SK-N-SH (cell line): ENCODE measurements at regions not wholly inside any gene's neighbourhood (a gene's known extent, or its start where the extent isn't known, plus 50 kb on each side); places are given as distances from the start of the nearest gene placed in this dataset.

Experiments
- CTCF ChIA-PET: fragments of 300-600, 350-600 bp; formaldehyde crosslinking; extraction: SDS; loops from one replicate; lab custom pipeline; 2021; lab: Yijun Ruan, JAX
- POLR2A ChIA-PET: fragments of 350-600 bp; sonication (Branson Sonifier 250); formaldehyde crosslinking; extraction: SDS; loops from one replicate; lab custom pipeline; 2020; ENCODE audit warnings: antibody characterized with exemption, inconsistent platforms; lab: Yijun Ruan, JAX
- DNase-seq: peaks from one replicate; pipeline ENCODE4 v3.0.0; 2012
- H2AFZ ChIP-seq: fragments of 200-600 bp; sonication (generic); 2 replicates; pipeline ENCODE4 v1.8.1; 2016; ENCODE audit warnings: antibody characterized with exemption, mild to moderate bottlenecking, low read depth
- H3F3A ChIP-seq: fragments of 200-600 bp; sonication (generic); replicated peaks from 2 replicates; pipeline ENCODE3; 2016; ENCODE audit warnings: antibody characterized with exemption, mild to moderate bottlenecking; ENCODE audit not compliant: insufficient read depth
- H3K27ac ChIP-seq, 2 experiments: fragments of 200-500 bp in 1 of 2; fragments of 200-600 bp in 1 of 2; sonication (Bioruptor generic) in 1 of 2; sonication (generic), shearing (Covaris generic) in 1 of 2; 2 replicates each; pipeline versions ENCODE4 v1.5.1 to v1.6.1; 2014 to 2016; ENCODE audit warnings: low read depth in 2 of 2, inconsistent platforms in 1 of 2, low read length in 1 of 2, mild to moderate bottlenecking in 1 of 2, mixed read lengths in 1 of 2
- H3K27me3 ChIP-seq: fragments of 200-600 bp; sonication (generic), shearing (Covaris generic); 2 replicates; pipeline ENCODE4 v1.6.1; 2016; ENCODE audit warnings: mixed run types; ENCODE audit not compliant: insufficient read depth
- H3K36me3 ChIP-seq, 2 experiments: fragments of 200-500 bp in 1 of 2; fragments of 200-600 bp in 1 of 2; sonication (Bioruptor generic) in 1 of 2; sonication (generic) in 1 of 2; replicated peaks in 1 of 2; 2 replicates each; pipeline versions ENCODE3 to v1.5.1; 2014 to 2016; ENCODE audit warnings: low read length in 1 of 2, mild to moderate bottlenecking in 1 of 2; ENCODE audit not compliant: insufficient read depth in 2 of 2, control insufficient read depth in 1 of 2
- H3K4me1 ChIP-seq, 2 experiments: fragments of 200-500 bp in 1 of 2; fragments of 200-600 bp in 1 of 2; sonication (Bioruptor generic) in 1 of 2; sonication (generic), shearing (Covaris generic) in 1 of 2; 2 replicates each; pipeline versions ENCODE4 v1.5.1 to v1.6.1; 2014 to 2016; ENCODE audit warnings: low read depth in 1 of 2, low read length in 1 of 2, mixed run types in 1 of 2; ENCODE audit not compliant: insufficient read depth in 2 of 2, control insufficient read depth in 1 of 2
- H3K4me2 ChIP-seq: fragments of 200-600 bp; sonication (generic), shearing (Covaris generic); 2 replicates; pipeline ENCODE4 v1.6.1; 2017; ENCODE audit warnings: mixed run types
- H3K4me3 ChIP-seq, 2 experiments: fragments of 200-500 bp in 1 of 2; fragments of 200-600 bp in 1 of 2; sonication (Bioruptor generic) in 1 of 2; sonication (generic), shearing (Covaris generic) in 1 of 2; 2 replicates each; pipeline versions ENCODE4 v1.5.1 to v1.8.1; 2014 to 2016; ENCODE audit warnings: low read depth in 2 of 2, inconsistent platforms in 1 of 2, low read length in 1 of 2, mild to moderate bottlenecking in 1 of 2, mixed read lengths in 1 of 2, moderate library complexity in 1 of 2
- H3K79me2 ChIP-seq: fragments of 200-600 bp; sonication (generic); 2 replicates; pipeline ENCODE4 v1.8.1; 2017; ENCODE audit warnings: mild to moderate bottlenecking; ENCODE audit not compliant: insufficient read depth
- H3K9ac ChIP-seq: fragments of 200-600 bp; sonication (generic); 2 replicates; pipeline ENCODE4 v1.6.1; 2017; ENCODE audit warnings: mixed run types
- H3K9me2 ChIP-seq: fragments of 200-600 bp; sonication (generic); 2 replicates; pipeline ENCODE4 v1.6.1; 2017; ENCODE audit warnings: mixed run types
- H3K9me3 ChIP-seq: fragments of 200-600 bp; sonication (generic); 2 replicates; pipeline ENCODE4 v1.6.1; 2017; ENCODE audit warnings: mixed run types, mild to moderate bottlenecking, moderate library complexity
- H4K20me1 ChIP-seq: fragments of 200-600 bp; sonication (generic); 2 replicates; pipeline ENCODE4 v1.6.1; 2017; ENCODE audit warnings: mild to moderate bottlenecking, mixed run types; ENCODE audit not compliant: insufficient read depth
- CHD2 ChIP-seq: fragments of 150-350 bp; IDR thresholded peaks from 2 replicates; pipeline ENCODE4 v1.6.1; 2018; ENCODE audit warnings: low read length; ENCODE audit not compliant: partially characterized antibody
- ELF1 ChIP-seq: IDR thresholded peaks from 2 replicates; pipeline ENCODE4 v1.4.0; 2012
- EP300 ChIP-seq, 2 experiments: IDR thresholded peaks; 2 replicates each; pipeline versions ENCODE4 v1.4.0 to v1.6.1; 2012; ENCODE audit warnings: borderline replicate concordance in 1 of 2, low read depth in 1 of 2, low read length in 1 of 2
- EZH2phosphoT487 ChIP-seq: fragments of 200-600 bp; sonication (generic); IDR thresholded peaks from 2 replicates; pipeline ENCODE4 v1.6.1; 2017; ENCODE audit warnings: low read depth, mixed run types, mild to moderate bottlenecking, antibody characterized with exemption, moderate library complexity, borderline replicate concordance
- FOSL2 ChIP-seq: IDR thresholded peaks from 2 replicates; pipeline ENCODE4 v1.4.0; 2012; ENCODE audit warnings: low read depth, mild to moderate bottlenecking, moderate library complexity, borderline replicate concordance
- FOXJ3 ChIP-seq: sonication (generic); formaldehyde crosslinking; IDR thresholded peaks from 2 replicates; pipeline ENCODE4 v1.5.1; 2020; ENCODE audit warnings: mild to moderate bottlenecking, missing genetic modification reagents
- GABPA ChIP-seq: IDR thresholded peaks from 2 replicates; pipeline ENCODE4 v1.4.0; 2012; ENCODE audit warnings: low read depth, mild to moderate bottlenecking
- IRF3 ChIP-seq: fragments of 150-350 bp; IDR thresholded peaks from 2 replicates; pipeline ENCODE4 v1.6.1; 2016; ENCODE audit warnings: mild to moderate bottlenecking, low read depth, low read length
- MEF2A ChIP-seq: IDR thresholded peaks from 2 replicates; pipeline ENCODE4 v1.4.0; 2012; ENCODE audit warnings: low read depth, borderline replicate concordance
- NRF1 ChIP-seq: IDR thresholded peaks from 2 replicates; pipeline ENCODE4 v1.6.1; 2012; ENCODE audit warnings: low read depth, mild to moderate bottlenecking, low read length
- POLR2AphosphoS5 ChIP-seq: IDR thresholded peaks from 2 replicates; pipeline ENCODE4 v1.6.1; 2012; ENCODE audit warnings: low read depth, low read length
- RAD21 ChIP-seq: IDR thresholded peaks from 2 replicates; pipeline ENCODE4 v1.6.1; 2012; ENCODE audit warnings: mild to moderate bottlenecking, low read length
- RFX5 ChIP-seq: IDR thresholded peaks from 2 replicates; pipeline ENCODE4 v1.6.1; 2012; ENCODE audit warnings: mild to moderate bottlenecking, improper control_type of control experiment, low read length
- RXRA ChIP-seq: IDR thresholded peaks from 2 replicates; pipeline ENCODE4 v1.4.0; 2012; ENCODE audit warnings: low read depth, mild to moderate bottlenecking, borderline replicate concordance
- SIN3A ChIP-seq: IDR thresholded peaks from 2 replicates; pipeline ENCODE4 v1.6.1; 2012; ENCODE audit warnings: low read depth, mild to moderate bottlenecking, low read length, moderate library complexity, borderline replicate concordance
- SMC3 ChIP-seq: IDR thresholded peaks from 2 replicates; pipeline ENCODE4 v1.6.1; 2012; ENCODE audit warnings: low read depth, low read length, improper control_type of control experiment
- TAF1 ChIP-seq: IDR thresholded peaks from 2 replicates; pipeline ENCODE4 v1.6.1; 2012; ENCODE audit warnings: low read depth, mild to moderate bottlenecking, low read length, moderate library complexity, borderline replicate concordance
- TEAD4 ChIP-seq: IDR thresholded peaks from 2 replicates; pipeline ENCODE4 v1.4.0; 2012; ENCODE audit warnings: mild to moderate bottlenecking, borderline replicate concordance; ENCODE audit not compliant: insufficient read depth
- USF2 ChIP-seq: fragments of 150-350 bp; IDR thresholded peaks from 2 replicates; pipeline ENCODE4 v1.6.1; 2017; ENCODE audit warnings: antibody characterized with exemption, low read length, low read depth, borderline replicate concordance
- YY1 ChIP-seq: IDR thresholded peaks from 2 replicates; pipeline ENCODE4 v1.4.0; 2012; ENCODE audit warnings: low read depth, mild to moderate bottlenecking
- WGBS: methylation state at CpG from one replicate; pipeline ENCODE4 v1.1.6; 2017; ENCODE audit warnings: low lambda C conversion rate; 5-methylcytosine and 5-hydroxymethylcytosine counted together
- TF ChIP-seq, protein P1 (sequence below): IDR thresholded peaks from 2 replicates; pipeline ENCODE4 v1.4.0; 2012; ENCODE audit warnings: low read depth, borderline replicate concordance
- TF ChIP-seq, protein P2 (sequence below): IDR thresholded peaks from 2 replicates; pipeline ENCODE4 v1.4.0; 2012; ENCODE audit warnings: low read depth

GRCh38 chr18:30444544-30444943 is 598.0 kb downstream of the DSC3 start:
- H3K4me1 ChIP-seq = no peaks in the 10 kb centered on the region
- H3K79me2 ChIP-seq = no peaks in the 10 kb centered on the region
- no peak overlapping the region for H3K9ac ChIP-seq
- no peak overlapping the region for H2AFZ ChIP-seq
- POLR2A ChIA-PET = no interaction called here
- no peaks in the 10 kb centered on the region for H3F3A ChIP-seq
- no peak overlapping the region for H3K27ac ChIP-seq
- no peak overlapping the region for H3K4me3 ChIP-seq
- H3K36me3 ChIP-seq = no peaks in the 10 kb centered on the region
- H4K20me1 ChIP-seq = no peaks in the 10 kb centered on the region
- TF ChIP-seq RXRA (no peak), EZH2phosphoT487 (no peak), SIN3A (no peak), IRF3 (no peak), POLR2AphosphoS5 (no peak), CHD2 (no peak), SMC3 (no peak), EP300 (IDR thresholded peaks at IDR 0.05; ENCODE audit: borderline replicate concordance in 1 of 2, low read depth in 1 of 2, low read length in 1 of 2) (no peak), TEAD4 (no peak), NRF1 (no peak), RAD21 (no peak)
- TF ChIP-seq, protein P1, sequence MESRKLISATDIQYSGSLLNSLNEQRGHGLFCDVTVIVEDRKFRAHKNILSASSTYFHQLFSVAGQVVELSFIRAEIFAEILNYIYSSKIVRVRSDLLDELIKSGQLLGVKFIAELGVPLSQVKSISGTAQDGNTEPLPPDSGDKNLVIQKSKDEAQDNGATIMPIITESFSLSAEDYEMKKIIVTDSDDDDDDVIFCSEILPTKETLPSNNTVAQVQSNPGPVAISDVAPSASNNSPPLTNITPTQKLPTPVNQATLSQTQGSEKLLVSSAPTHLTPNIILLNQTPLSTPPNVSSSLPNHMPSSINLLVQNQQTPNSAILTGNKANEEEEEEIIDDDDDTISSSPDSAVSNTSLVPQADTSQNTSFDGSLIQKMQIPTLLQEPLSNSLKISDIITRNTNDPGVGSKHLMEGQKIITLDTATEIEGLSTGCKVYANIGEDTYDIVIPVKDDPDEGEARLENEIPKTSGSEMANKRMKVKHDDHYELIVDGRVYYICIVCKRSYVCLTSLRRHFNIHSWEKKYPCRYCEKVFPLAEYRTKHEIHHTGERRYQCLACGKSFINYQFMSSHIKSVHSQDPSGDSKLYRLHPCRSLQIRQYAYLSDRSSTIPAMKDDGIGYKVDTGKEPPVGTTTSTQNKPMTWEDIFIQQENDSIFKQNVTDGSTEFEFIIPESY = no peak
- 3% methylated on average over 2 of the region's 2 CpGs for WGBS
- H3K9me3 ChIP-seq = no peaks in the 10 kb centered on the region
- DNase-seq = no peak
- CTCF ChIA-PET = no interaction called here
- no peak overlapping the region for H3K4me2 ChIP-seq
- H3K9me2 ChIP-seq = no peaks in the 10 kb centered on the region
- H3K27me3 ChIP-seq = no peaks in the 10 kb centered on the region

GRCh38 chr18:30440351-30440750 is 602.2 kb downstream of the DSC3 start:
- Histone ChIP-seq H2AFZ (no peak overlapping the region), H3K9me2 (no peaks in the 10 kb centered on the region), H4K20me1 (no peaks in the 10 kb centered on the region), H3K4me2 (no peak overlapping the region), H3K36me3 (no peaks in the 10 kb centered on the region), H3K9me3 (no peaks in the 10 kb centered on the region), H3K9ac (no peak overlapping the region), H3K27ac (no peak overlapping the region), H3K4me1 (no peaks in the 10 kb centered on the region), H3K27me3 (no peaks in the 10 kb centered on the region), H3K4me3 (no peak overlapping the region), H3K79me2 (no peaks in the 10 kb centered on the region), H3F3A (no peaks in the 10 kb centered on the region)
- ChIA-PET CTCF (no interaction called here), POLR2A (no interaction called here)
- DNase-seq = no peak
- 6% methylated on average over 2 of the region's 2 CpGs for WGBS
- TF ChIP-seq SMC3 (no peak), IRF3 (no peak), CHD2 (no peak), ELF1 (no peak), USF2 (no peak), EP300 (IDR thresholded peaks at IDR 0.05; ENCODE audit: borderline replicate concordance in 1 of 2, low read depth in 1 of 2, low read length in 1 of 2) (no peak), GABPA (no peak), SIN3A (no peak), FOSL2 (no peak), MEF2A (no peak), FOXJ3 (CRISPR knock-in tag) (no peak), YY1 (no peak), TAF1 (no peak), RFX5 (no peak)
- TF ChIP-seq, protein P2, sequence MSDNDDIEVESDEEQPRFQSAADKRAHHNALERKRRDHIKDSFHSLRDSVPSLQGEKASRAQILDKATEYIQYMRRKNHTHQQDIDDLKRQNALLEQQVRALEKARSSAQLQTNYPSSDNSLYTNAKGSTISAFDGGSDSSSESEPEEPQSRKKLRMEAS = no peak
